HG02759 (cell line): ENCODE measurements at regions not wholly inside any gene's neighbourhood (a gene's known extent, or its start where the extent isn't known, plus 50 kb on each side); places are given as distances from the start of the nearest gene placed in this dataset.
"Not testable (repeated sequence)": the region's sequence is repeated elsewhere in the genome, so short reads cannot be mapped to it uniquely, and the experiment has no call there.

Experiments
- ATAC-seq: cut with Tn5 transposase; IDR thresholded peaks from one replicate; pipeline ENCODE4 v1.9.1; 2021; ENCODE audit warnings: mild to moderate bottlenecking, moderate library complexity; ENCODE audit not compliant: unreplicated experiment

DNA sequence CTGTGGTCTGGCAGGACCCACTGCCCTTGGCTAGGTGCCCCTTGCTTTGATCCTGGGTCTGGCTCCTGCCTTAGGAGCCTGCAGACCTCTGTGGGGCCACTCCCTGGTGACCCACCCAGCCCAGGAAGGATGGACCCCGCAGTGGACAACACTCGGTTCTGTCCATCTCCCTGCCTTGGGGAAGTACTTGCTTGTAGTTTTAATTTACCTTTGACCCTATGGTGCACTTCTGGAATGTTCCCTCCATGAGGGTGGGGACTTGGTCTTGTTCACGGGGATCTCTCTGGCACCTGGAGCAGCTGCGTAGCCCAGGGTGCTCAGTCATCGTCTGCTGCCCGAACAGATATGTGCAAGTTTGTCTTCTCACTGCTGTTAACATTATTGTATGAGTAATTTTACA is 171.3 kb downstream of the TRIM43 start:
- ATAC-seq, result not testable (repeated sequence)

DNA sequence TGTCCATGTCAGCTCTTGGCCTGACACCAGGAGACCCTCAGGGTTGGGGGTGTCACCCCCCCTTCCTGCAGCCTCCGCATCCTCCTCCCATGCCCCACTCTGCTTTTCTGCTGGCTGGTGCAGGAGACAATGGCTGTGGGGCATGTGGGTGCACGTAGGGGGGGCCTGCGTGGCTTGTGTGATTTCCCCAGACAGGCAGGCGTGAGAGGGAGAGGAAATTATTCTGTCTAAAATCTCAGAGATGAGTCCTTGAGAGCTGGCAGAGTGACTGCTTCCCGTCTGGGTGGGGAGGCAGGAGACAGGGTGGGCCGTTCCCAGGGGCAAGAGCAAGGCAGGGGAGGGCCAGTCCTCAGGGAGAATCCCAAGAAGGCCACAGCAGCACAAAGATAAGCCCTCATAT is 173.2 kb downstream of the TRIM43 start:
- not testable (repeated sequence) for ATAC-seq

DNA sequence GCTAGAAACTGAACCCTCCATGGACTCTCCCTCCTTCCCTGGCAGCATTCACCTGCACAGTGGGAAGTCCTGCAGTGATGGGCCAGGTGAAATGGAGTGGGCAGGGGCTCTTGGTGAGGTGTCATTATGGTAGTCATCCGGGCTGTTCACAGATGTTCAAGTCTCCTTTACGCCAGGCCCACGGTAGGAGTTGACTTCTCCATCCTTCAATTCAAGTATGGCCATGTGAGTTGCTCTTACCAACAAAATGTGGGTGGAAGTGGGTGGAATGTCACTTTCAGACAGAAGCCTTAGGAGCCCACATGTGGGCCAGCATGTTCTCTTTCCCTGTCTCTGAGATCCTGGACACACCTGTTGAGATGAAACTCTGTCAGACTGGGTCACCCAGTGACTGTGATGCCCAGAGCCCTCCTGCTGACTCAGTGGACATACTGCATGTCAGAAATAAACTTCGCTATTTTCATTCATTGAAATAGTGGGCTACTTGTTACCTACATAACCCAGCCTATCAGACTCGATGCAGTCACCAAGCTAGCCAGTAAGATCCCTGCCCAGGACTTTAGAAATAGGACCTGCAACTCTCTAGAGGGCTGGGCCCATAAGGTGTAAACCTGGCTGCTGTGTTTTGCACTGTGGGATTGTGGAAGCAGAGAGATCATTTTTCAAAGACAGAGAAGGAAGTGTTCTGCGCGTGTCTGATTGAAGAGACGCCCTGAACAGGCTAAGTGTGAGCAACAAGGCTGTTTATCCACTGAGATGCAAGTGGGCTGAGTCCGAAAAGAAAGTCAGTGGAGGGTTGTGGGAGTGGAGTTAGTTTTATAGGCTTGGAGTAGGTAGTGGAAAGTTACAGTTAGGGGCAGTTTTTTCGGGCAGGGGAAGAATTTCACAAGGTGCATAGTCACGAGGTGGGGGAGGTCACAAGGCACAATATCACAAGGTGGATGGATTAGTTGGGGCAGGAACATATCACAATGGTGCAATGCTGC is 174.4 kb downstream of the TRIM43 start:
- not testable (repeated sequence) for ATAC-seq

DNA sequence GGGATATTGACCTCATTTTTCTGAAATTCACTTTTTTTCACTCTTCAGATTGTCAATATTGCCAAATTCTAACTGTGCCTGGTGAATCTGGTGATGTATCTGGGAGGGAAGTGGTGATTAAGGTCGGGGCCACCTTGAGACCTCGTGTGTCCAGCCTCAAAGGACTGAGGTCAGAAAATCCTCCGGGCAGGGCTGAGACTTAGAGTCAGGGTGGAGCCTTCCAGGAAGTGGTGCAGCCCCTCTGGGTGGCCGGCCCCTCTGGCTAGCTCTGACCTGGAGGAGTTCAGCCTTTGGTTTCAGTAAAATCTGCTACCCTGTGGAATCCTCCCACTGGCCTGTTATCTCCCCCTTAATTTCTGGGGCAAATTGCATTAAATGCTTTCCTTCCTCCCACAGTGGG is 175.7 kb downstream of the TRIM43 start:
- ATAC-seq, result not testable (repeated sequence)

DNA sequence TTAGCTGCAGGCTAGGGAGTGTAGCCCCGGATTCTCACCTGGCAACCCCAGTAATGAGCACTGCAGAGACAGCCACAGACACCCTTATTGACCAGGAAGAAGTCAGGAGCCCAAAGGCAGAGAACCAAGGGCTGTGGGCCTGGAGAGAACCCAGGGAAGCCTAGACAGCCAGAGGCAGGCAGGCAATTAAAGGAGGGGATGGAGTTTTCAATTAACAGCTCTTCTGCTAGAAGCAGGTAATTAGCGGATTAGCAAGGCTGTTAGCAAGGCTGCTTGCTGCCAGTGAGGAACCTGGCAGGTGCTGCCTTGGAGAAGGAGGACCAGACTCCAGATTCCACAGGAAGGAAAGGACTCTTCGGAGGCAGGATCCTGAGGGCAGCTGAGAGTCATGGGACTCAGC is 176.1 kb downstream of the TRIM43 start:
- ATAC-seq, result not testable (repeated sequence)

DNA sequence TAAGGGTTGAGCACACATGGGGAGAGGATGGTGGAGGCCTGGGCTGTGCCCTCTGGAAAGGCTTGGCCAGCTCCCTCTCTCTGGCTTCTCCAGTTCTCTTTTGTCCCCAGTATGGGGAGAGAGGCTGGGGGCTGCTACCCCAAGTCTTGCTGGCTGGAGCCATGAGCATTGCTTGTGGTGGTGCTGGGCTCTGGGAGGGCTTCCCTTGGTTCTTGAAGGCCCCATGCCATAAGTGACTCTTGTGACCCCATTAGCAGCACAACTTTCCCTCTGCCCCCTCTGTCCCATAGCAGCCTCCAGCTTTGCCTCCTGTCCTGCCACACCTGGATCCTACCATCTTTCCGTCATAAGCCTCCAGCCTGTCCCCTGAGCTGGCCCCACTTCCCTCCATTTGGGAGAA is 177.5 kb downstream of the TRIM43 start:
- not testable (repeated sequence) for ATAC-seq

DNA sequence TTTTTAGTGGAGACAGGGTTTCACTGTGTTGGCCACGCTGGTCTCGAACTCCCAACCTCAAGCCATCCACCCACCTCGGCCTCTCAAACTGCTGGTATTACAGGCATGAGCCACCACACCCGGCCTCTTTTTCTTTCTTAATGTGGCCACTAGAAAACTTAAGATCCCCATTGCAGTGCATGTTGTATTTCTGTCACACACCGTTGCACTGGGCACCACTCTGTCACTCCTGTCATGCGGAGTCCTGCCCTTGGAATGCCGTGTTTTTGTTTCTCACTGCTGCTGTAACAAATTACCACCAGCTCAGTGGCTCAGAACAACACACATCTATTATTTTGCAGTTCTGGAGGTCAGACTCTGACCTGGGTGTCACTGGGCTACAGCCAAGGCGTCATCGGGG is 178.9 kb downstream of the TRIM43 start:
- ATAC-seq, result not testable (repeated sequence)

DNA sequence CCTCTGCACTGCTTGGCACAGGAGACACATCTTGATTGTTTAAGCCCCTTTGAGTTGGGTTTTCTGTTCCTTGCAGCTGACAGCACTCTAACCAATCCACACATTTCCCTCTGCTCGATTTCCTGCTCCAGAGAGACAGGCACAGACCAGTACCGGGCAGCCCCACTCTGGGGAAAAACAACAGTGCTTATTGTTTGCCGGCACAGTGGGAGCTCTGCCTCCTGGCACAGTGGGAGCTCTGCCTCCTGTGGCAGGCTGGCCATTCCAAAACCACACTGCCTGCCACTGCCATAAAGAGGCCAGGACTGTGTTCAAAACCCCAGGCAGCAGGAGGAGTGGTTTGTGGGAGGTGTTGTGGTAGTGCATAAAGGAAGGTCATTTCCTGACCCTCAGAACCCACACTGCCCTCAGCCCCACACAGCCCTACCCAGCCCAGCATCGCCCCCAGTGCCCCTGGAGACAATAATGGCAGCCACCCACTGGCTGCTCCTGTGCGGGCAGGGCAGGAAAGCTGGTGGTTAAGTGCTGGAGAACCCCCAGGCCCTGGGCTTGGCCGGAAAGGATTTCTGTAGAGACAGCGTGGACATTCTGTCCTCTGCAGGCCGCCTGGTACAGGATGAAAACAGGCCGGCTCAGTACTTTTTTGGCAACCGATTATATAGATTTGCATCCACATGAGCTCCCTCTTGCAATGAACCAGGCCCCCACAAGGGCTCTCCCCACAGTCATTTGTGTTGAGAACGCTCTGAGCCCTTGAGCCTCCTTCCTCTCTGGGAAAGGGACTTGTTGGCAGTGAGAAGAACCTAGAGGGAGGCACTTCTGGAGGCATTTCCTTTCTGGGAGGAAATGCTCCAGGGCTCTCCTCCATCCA is 182.8 kb downstream of the TRIM43 start:
- not testable (repeated sequence) for ATAC-seq

DNA sequence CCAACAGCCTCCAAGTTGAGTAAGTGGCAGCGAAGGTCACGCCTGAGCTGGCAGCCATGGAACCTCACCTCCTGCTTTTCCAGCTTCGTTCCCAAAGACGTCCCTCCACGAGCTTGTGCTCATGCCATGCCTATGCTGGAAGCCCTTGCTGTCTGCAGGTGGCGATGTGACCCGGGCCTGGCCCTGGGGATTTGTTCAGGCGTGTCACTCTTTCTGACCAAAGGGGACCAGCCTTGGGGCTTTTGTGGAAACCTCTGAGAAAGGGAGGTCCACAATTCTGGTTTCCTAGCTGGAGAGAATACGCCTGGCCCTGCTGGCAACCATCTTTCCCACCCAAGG is 183.4 kb downstream of the TRIM43 start:
- ATAC-seq, result not testable (repeated sequence)
